HG02571 (cell line): ENCODE measurements at regions not wholly inside any gene's neighbourhood (a gene's known extent, or its start where the extent isn't known, plus 50 kb on each side); places are given as distances from the start of the nearest gene placed in this dataset.
"Not testable (repeated sequence)": the region's sequence is repeated elsewhere in the genome, so short reads cannot be mapped to it uniquely, and the experiment has no call there.

Source experiments
- ATAC-seq: cut with Tn5 transposase; IDR thresholded peaks from one replicate; pipeline ENCODE4 v1.9.1; 2021; ENCODE audit warnings: mild to moderate bottlenecking, moderate library complexity; ENCODE audit not compliant: unreplicated experiment

GRCh38 chr21:23578027-23578426 lies 2029.3 kb downstream of the MRPL39 start:
- no peak for ATAC-seq

DNA sequence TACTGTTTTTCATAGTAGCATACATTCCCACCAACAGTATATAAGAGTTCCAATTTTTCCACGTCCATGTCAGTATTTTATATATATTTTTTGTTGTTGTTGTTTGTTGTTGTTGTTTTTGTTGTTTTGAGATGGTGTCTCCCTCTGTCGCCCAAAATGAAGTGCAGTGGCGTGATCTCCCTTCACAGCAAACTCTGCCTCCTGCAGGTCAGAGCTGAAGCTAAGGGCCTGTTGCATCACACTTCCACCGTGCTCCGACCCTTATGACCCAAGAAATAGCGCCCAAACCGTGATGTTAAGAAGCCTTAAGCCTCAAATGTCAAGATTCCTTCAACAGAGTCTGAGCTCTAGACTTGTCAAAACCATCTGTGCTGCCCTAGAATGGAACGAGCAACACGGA lies 2032.3 kb downstream of the MRPL39 start:
- no peak for ATAC-seq

DNA sequence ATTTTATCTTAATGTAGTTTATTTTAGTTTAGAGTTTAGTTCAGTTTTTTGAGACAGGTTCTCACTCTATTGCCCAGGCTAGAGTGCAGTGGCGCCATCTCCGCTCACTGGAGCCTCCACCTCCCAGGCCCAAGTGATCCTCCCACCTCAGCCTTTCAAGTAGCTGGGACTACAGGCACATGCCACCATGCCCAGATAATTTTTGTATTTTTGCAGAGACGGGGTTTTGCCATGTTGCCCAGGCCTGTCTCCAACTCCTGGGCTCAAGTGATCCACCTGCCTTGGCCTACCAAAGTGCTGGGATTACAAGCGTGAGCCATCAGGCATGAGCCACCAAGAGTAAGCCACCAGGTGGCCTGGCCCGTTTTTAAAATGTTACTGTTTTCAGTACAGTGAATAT lies 2058.4 kb downstream of the MRPL39 start:
- ATAC-seq = not testable (repeated sequence)

DNA sequence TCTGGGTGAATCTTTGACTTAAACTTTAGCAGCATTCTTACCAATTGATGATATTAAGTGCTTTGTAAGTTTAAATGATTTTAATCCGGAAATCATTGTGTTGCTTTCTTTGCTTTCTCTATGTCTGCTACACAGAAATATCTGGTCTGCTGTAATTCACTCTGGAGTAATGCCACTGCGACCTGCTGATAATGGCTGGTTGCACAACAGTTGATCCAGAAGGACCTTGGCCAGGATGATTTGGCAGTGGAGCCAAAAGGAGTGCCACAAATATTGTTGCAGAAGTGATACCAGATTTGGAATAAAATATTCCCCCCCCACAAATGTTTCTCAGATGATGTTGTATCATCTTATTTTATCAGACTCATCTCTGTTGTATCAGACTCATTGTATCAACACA lies 2063.9 kb downstream of the MRPL39 start:
- ATAC-seq = no peak

GRCh38 chr21:23542097-23542496 lies 2065.2 kb downstream of the MRPL39 start:
- no peak for ATAC-seq

DNA sequence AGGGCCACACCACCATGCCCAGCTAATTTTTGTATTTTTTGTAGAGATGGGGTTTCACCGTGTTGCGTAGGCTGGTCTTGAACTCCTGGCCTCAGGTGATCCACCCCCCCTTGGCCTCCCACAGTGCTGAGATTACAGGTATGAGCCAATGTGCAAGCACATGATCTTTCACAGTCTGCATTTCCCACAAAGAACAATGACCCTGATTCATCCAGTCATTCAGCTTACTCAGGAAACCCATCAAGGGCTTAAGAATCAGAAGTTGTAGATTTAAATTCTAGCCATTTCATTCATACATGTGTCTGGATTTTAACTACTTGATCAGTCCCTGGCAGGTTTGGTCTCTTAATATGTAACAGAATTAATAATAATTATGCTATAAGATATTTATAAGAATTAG lies 2065.7 kb downstream of the MRPL39 start:
- ATAC-seq = no peak

DNA sequence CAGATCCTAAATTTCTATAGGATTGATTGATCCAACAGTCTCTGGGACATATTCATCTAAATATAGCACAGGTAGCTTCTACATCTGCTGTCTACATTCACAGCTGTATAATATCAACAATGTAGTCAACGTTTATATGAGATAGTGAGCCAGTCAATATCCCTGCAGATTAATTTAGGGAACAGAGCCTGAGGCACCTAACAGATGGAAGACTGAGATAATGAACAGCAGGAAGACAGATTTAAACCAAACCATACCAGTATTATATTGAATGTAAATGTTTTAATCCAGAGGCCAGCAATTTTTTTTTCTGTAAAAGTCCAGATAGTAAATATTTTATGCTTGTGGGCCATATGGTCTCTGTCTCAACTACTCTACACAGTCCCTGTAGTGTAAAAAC lies 2072.4 kb downstream of the MRPL39 start:
- no peak for ATAC-seq

DNA sequence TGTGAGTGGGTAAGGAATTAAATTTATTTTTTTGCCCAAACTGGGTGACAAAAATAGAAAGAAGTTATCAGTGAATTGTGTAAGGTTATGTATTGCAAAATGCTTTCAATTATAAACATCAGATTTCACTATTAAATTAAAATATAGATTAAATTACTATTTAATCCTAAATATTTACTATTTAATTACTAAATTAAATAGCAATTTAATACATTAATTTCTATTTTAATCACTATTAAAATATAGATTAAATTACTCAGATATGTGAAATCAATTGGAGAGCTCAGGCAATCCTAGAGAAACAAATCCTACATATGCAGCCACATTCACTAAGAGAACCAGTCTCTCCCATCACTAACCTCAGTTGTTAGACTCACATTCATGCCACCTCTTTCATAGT lies 2075.8 kb downstream of the MRPL39 start:
- no peak for ATAC-seq

GRCh38 chr21:23524685-23525084 lies 2082.6 kb downstream of the MRPL39 start:
- no peak for ATAC-seq

DNA sequence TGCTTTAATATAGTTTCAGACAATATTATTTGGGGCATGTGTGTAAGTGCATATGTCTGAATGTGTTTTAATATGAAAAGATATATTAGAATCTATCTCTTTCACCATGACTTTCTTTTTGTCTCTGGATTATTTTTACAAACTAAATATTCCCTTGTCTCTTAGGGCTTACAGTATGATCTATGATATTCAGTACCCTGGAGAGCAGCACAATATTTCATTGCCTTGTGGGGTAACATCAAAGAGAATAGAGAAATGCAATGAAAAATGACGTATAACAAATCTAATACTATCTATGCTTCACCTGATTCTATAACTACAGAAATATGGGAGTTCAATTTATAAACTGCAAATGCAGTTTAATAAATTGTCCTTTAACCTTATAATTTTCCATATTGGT lies 2084.5 kb downstream of the MRPL39 start:
- ATAC-seq = no peak

DNA sequence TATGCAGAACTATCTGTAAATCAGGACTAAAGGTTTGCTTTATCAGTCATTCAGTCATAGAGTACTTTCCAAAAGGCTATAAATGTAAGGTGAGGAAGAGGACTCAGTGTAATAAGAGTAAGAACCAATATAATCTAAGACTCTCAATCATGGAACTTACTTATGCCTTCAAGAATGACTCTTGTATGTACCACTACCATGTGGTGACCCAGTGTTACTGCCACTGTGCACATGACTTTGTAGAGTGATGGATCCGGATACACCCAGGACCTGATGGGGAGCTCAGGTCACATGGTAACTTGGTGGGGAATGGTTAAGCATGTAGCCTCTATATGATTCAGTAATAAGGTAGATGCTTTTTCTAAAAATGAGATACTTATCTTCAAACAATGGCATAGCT lies 2099.8 kb downstream of the MRPL39 start:
- no peak for ATAC-seq

GRCh38 chr21:23496729-23497128 lies 2110.6 kb downstream of the MRPL39 start:
- ATAC-seq = peak; percentile 95

DNA sequence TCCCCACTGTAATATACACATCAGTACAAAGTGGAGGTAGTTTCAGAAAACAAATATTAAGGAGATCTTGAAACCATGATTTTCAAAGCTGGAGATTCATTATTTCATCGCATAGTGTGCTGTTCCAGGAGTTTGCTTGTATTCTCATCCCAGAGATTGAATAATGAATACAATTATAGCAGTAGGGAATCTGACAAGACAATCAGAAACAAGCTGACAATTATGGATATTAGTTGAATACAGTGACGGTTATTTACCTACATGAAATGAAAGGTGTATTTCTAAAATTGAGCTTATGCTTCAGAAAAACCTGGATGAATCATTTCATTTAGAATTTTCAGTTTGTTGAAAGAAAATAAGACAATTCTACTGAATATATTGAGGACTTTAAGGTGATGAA lies 2119.0 kb downstream of the MRPL39 start:
- no peak for ATAC-seq

- no peak for ATAC-seq
Measured at GRCh38 chr21:23480591-23481270, 2126.6 kb downstream of the MRPL39 start.

DNA sequence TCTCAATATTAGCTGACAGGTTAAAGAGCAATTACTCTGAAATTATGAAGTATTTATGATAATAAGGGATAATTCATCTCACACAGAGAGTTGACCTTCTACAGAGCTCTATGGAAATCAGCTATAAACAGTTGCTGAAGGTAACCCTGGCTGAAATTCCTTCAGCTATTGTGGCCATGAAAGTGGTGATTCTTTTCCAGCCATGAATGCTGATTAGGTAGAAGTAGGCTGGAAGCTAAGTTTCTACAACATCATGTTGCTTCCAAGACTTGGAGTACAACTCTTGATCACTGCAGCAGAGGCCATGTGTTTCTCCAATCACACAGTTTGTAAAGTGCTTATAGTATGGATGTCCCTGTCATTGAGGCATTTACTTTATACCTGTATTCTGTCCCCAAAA lies 2128.9 kb downstream of the MRPL39 start:
- no peak for ATAC-seq

- ATAC-seq = no peak
Measured at GRCh38 chr21:23475281-23476219, 2131.7 kb downstream of the MRPL39 start.

- peak; percentile 78 for ATAC-seq
Measured at GRCh38 chr21:23471877-23472276, 2135.4 kb downstream of the MRPL39 start.

GRCh38 chr21:23463365-23463764 lies 2143.9 kb downstream of the MRPL39 start:
- ATAC-seq = no peak

- peak; percentile 46 for ATAC-seq
Measured at GRCh38 chr21:23455676-23456075, 2151.6 kb downstream of the MRPL39 start.

GRCh38 chr21:23452384-23453083 lies 2154.7 kb downstream of the MRPL39 start:
- peak; percentile 58 for ATAC-seq

DNA sequence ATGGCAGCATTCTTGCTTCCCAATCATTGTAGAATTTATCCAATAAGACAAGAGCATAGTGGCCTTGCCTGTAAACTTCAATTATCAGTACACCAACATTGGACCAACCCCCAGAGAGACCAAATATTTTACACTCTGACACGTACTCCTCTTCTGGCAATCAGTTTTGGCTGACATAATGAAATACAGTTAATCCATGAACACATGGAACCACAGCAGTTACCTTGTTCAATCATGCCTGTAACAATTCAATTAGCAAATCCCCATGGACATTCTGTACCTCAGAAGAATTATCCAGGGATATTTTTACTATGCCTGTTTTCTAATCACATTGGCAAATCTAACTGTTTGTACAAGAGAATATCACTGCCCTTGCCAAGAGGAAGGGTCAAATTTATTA lies 2162.0 kb downstream of the MRPL39 start:
- ATAC-seq = no peak

DNA sequence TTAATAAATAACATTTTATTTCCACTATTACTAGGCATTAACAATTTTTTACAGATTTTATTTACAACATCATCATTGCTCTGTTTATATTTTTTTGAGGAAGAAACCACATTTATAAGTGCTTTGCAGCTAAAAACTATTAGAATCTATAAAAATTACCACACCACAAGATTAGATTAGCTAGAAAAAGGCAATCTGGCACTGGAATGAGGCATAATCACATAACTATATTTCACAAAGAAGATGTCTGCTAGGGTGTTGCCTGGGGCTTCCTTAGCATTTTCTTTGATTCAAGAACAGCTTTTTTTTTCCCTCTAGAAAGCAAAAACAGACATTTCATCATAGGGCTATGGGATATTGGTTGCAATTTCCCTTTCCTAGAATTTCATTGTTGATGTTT lies 2169.2 kb downstream of the MRPL39 start:
- ATAC-seq = no peak
